ENCODE measurements at regions not wholly inside any gene's neighbourhood (a gene's known extent, or its start where the extent isn't known, plus 50 kb on each side); places are given as distances from the start of the nearest gene placed in this dataset.

GRCh38 chr4:17336986-17337385 is 174.9 kb downstream of the QDPR start:
- TF ChIP-seq CTCF (IDR thresholded peaks at IDR 0.05) (no peak), EZH2phosphoT487 (IDR thresholded peaks at IDR 0.05) (no peak), EZH2 (IDR thresholded peaks at IDR 0.05) (no peak)

All from neural progenitor cell (in vitro differentiated cells).